Cardiac muscle cell (in vitro differentiated cells and primary cell): ENCODE measurements at regions not wholly inside any gene's neighbourhood (a gene's known extent, or its start where the extent isn't known, plus 50 kb on each side); places are given as distances from the start of the nearest gene placed in this dataset.
A peak's percentile ranks its signal among the peaks of the same experiment; 100 is the strongest.

ENCODE experiments used
- DNase-seq, 2 donors: peaks; one replicate each; pipeline versions ENCODE4 v3.0.0 to v3.0.0-alpha.2; 2010 to 2017; ENCODE audit warnings: low read depth in 1 of 2, low spot score in 1 of 2
- H3K27ac ChIP-seq: fragments of 200-600 bp; sonication (generic); 2 replicates; pipeline ENCODE4 v1.5.1; 2016
- H3K27me3 ChIP-seq: fragments of 200-600 bp; sonication (generic); 2 replicates; pipeline ENCODE4 v1.6.0; 2016; ENCODE audit warnings: control low read depth
- H3K36me3 ChIP-seq: fragments of 200-600 bp; sonication (generic); 2 replicates; pipeline ENCODE4 v1.5.1; 2016; ENCODE audit warnings: control low read depth
- H3K4me1 ChIP-seq: fragments of 200-600 bp; sonication (generic); 2 replicates; pipeline ENCODE4 v1.8.1; 2017; ENCODE audit warnings: low read depth, mild to moderate bottlenecking, mixed run types
- H3K4me3 ChIP-seq: fragments of 200-600 bp; sonication (generic); 2 replicates; pipeline ENCODE4 v1.5.1; 2016; ENCODE audit warnings: mild to moderate bottlenecking
- H3K9me3 ChIP-seq: fragments of 200-600 bp; sonication (generic); 2 replicates; pipeline ENCODE4 v1.5.1; 2017; ENCODE audit warnings: low read depth, mild to moderate bottlenecking, control low read depth
- CTCF ChIP-seq: IDR thresholded peaks from 2 replicates; pipeline ENCODE4 v1.5.1; 2012; ENCODE audit warnings: low read depth, mild to moderate bottlenecking, low read length

- TF ChIP-seq CTCF, result no peak
- H3K27me3 ChIP-seq, result no peaks in the 10 kb centered on the region
- no peak overlapping the region for H3K27ac ChIP-seq
- no peaks in the 10 kb centered on the region for H3K4me1 ChIP-seq
- H3K9me3 ChIP-seq, result no peaks in the 10 kb centered on the region
- DNase-seq, result no peak
- H3K4me3 ChIP-seq, result no peak overlapping the region
- H3K36me3 ChIP-seq, result no peaks in the 10 kb centered on the region
Observed at GRCh38 chr19:31445406-31445805, 96.2 kb upstream of the TSHZ3 start.

- H3K4me1 ChIP-seq, result no peaks in the 10 kb centered on the region
- DNase-seq, result peak; percentile 3 to 94
- no peaks in the 10 kb centered on the region for H3K36me3 ChIP-seq
- H3K27ac ChIP-seq, result no peak overlapping the region
- no peak overlapping the region for H3K4me3 ChIP-seq
- H3K27me3 ChIP-seq, result no peaks in the 10 kb centered on the region
- no peak for TF ChIP-seq CTCF
- no peaks in the 10 kb centered on the region for H3K9me3 ChIP-seq
Observed at GRCh38 chr19:31448221-31448657, 99.0 kb upstream of the TSHZ3 start.

- Histone ChIP-seq H3K27me3 (no peaks in the 10 kb centered on the region), H3K4me1 (no peaks in the 10 kb centered on the region), H3K9me3 (no peaks in the 10 kb centered on the region), H3K27ac (no peak overlapping the region), H3K36me3 (no peaks in the 10 kb centered on the region), H3K4me3 (no peak overlapping the region)
- DNase-seq, result no peak
- TF ChIP-seq CTCF, result no peak
Observed at GRCh38 chr19:31449379-31449778, 100.1 kb upstream of the TSHZ3 start.

GRCh38 chr19:31450696-31451095, 101.5 kb upstream of the TSHZ3 start:
- Histone ChIP-seq H3K27ac (no peak overlapping the region), H3K4me1 (no peaks in the 10 kb centered on the region), H3K27me3 (no peaks in the 10 kb centered on the region), H3K9me3 (no peaks in the 10 kb centered on the region), H3K4me3 (no peak overlapping the region), H3K36me3 (no peaks in the 10 kb centered on the region)
- TF ChIP-seq CTCF, result no peak
- no peak for DNase-seq

- no peaks in the 10 kb centered on the region for H3K4me1 ChIP-seq
- H3K27me3 ChIP-seq, result no peaks in the 10 kb centered on the region
- peak in 1 of 2 donors; percentile 50 for DNase-seq
- no peaks in the 10 kb centered on the region for H3K36me3 ChIP-seq
- H3K9me3 ChIP-seq, result no peaks in the 10 kb centered on the region
- TF ChIP-seq CTCF, result no peak
- no peak overlapping the region for H3K27ac ChIP-seq
- H3K4me3 ChIP-seq, result no peak overlapping the region
Observed at GRCh38 chr19:31451686-31452330, 102.6 kb upstream of the TSHZ3 start.

- Histone ChIP-seq H3K4me3 (no peak overlapping the region), H3K4me1 (no peaks in the 10 kb centered on the region), H3K36me3 (no peaks in the 10 kb centered on the region), H3K27ac (no peak overlapping the region), H3K27me3 (no peaks in the 10 kb centered on the region), H3K9me3 (no peaks in the 10 kb centered on the region)
- no peak for DNase-seq
- TF ChIP-seq CTCF, result no peak
Observed at GRCh38 chr19:31459430-31459829, 110.2 kb upstream of the TSHZ3 start.
